GM23248 (cell line): ENCODE measurements at regions not wholly inside any gene's neighbourhood (a gene's known extent, or its start where the extent isn't known, plus 50 kb on each side); places are given as distances from the start of the nearest gene placed in this dataset.

Experiments
- EZH2 ChIP-seq: fragments of 200-600 bp; sonication (generic); IDR thresholded peaks from 2 replicates; pipeline ENCODE4 v1.6.1; 2018; ENCODE audit warnings: antibody characterized with exemption, mild to moderate bottlenecking; ENCODE audit not compliant: insufficient read depth, poor library complexity, severe bottlenecking
- EZH2phosphoT487 ChIP-seq: fragments of 200-600 bp; sonication (generic); IDR thresholded peaks from 2 replicates; pipeline ENCODE4 v1.6.1; 2018; ENCODE audit warnings: antibody characterized with exemption, moderate library complexity, mild to moderate bottlenecking, low read depth; ENCODE audit not compliant: insufficient read depth

GRCh38 chr5:57780306-57780960, 297.8 kb upstream of the ACTBL2 start:
- no peak for TF ChIP-seq EZH2phosphoT487
- TF ChIP-seq EZH2: no peak
